NCI-H2196 (cell line): ENCODE measurements at regions not wholly inside any gene's neighbourhood (a gene's known extent, or its start where the extent isn't known, plus 50 kb on each side); places are given as distances from the start of the nearest gene placed in this dataset.

Experiments
- DNase-seq: peaks from one replicate; lab custom pipeline; 2025; ENCODE audit not compliant: unreplicated experiment; lab: John Stamatoyannopoulos, UW

- DNase-seq, result no peak
These were observed 653.8 kb downstream of the AJAP1 start for GRCh38 chr1:5308249-5308648.

- DNase-seq, result no peak
These were observed 650.3 kb downstream of the AJAP1 start for GRCh38 chr1:5304702-5305101.

- DNase-seq, result no peak
These were observed 644.0 kb downstream of the AJAP1 start for GRCh38 chr1:5298376-5298775.

GRCh38 chr1:5297886-5298239 is 643.5 kb downstream of the AJAP1 start:
- DNase-seq, result peak; percentile 60

GRCh38 chr1:5297180-5297885 is 642.9 kb downstream of the AJAP1 start:
- peak; percentile 94 for DNase-seq

- peak; percentile 12 for DNase-seq
These were observed 642.3 kb downstream of the AJAP1 start for GRCh38 chr1:5296557-5297179.

GRCh38 chr1:5296095-5296494 is 641.7 kb downstream of the AJAP1 start:
- DNase-seq, result no peak

- no peak for DNase-seq
These were observed 637.5 kb downstream of the AJAP1 start for GRCh38 chr1:5291889-5292288.

- no peak for DNase-seq
These were observed 633.1 kb downstream of the AJAP1 start for GRCh38 chr1:5287178-5288150.

GRCh38 chr1:5286244-5286643 is 631.8 kb downstream of the AJAP1 start:
- DNase-seq, result no peak

- DNase-seq, result no peak
These were observed 620.1 kb downstream of the AJAP1 start for GRCh38 chr1:5274527-5274926.

- peak; percentile 12 for DNase-seq
These were observed 619.0 kb downstream of the AJAP1 start for GRCh38 chr1:5273280-5274003.

GRCh38 chr1:5272325-5272724 is 617.9 kb downstream of the AJAP1 start:
- no peak for DNase-seq

GRCh38 chr1:5271264-5271663 is 616.9 kb downstream of the AJAP1 start:
- DNase-seq, result peak; percentile 88

- no peak for DNase-seq
These were observed 615.5 kb downstream of the AJAP1 start for GRCh38 chr1:5269901-5270300.

- no peak for DNase-seq
These were observed 613.3 kb downstream of the AJAP1 start for GRCh38 chr1:5267603-5268235.

GRCh38 chr1:5265438-5266075 is 611.1 kb downstream of the AJAP1 start:
- DNase-seq, result no peak

GRCh38 chr1:5264476-5264875 is 610.1 kb downstream of the AJAP1 start:
- no peak for DNase-seq

GRCh38 chr1:5256793-5257192 is 602.4 kb downstream of the AJAP1 start:
- DNase-seq, result no peak

- no peak for DNase-seq
These were observed 600.6 kb downstream of the AJAP1 start for GRCh38 chr1:5254975-5255374.
